Mononuclear cell (primary cell): ENCODE measurements at regions not wholly inside any gene's neighbourhood (a gene's known extent, or its start where the extent isn't known, plus 50 kb on each side); places are given as distances from the start of the nearest gene placed in this dataset.

Experiments
- H3K27me3 ChIP-seq: 2 replicates; pipeline ENCODE4 v1.6.0; 2011; ENCODE audit warnings: low read length, control low read depth; ENCODE audit not compliant: insufficient read depth
- H3K4me1 ChIP-seq: 2 replicates; pipeline ENCODE4 v1.5.1; 2011; ENCODE audit warnings: mild to moderate bottlenecking, low read length, control low read depth; ENCODE audit not compliant: insufficient read depth
- H3K4me3 ChIP-seq: 2 replicates; pipeline ENCODE4 v1.5.1; 2011; ENCODE audit warnings: mild to moderate bottlenecking, low read length, moderate library complexity
- H3K9me3 ChIP-seq: 2 replicates; pipeline ENCODE4 v1.5.1; 2011; ENCODE audit warnings: low read depth, mild to moderate bottlenecking, control low read depth, low read length

- Histone ChIP-seq H3K9me3 (no peaks in the 10 kb centered on the region), H3K4me3 (no peak overlapping the region), H3K4me1 (no peaks in the 10 kb centered on the region), H3K27me3 (no peaks in the 10 kb centered on the region)
Observed at GRCh38 chr9:89915187-89915586, 310.4 kb downstream of the GADD45G start.

DNA sequence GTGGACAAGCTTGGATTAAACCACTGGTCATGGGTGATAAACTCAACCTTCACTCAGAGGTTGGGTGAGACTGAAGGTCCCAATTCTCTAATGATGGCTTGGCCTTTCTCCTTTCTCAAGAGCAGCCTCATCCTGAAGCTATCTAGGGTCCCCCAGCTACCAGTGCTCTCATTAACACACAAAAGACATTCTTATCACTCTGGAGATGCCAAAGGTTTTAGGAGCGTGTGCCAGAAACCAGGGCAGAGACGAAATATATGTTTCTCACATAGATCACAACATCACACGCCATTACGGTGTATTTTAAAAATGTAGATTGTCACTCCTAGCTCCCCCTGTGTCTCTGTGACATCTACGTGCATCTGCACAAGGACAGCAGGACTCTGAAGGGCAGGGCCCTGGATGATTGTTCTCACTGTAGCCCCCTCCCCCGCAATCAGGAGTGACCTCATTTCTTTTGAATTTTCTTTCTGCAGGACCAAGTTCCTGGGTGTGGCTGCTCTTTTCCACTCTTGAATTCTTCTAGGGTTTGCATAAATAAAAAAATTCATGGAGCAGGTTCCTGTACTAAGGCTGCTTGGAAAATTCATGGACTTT, 311.3 kb downstream of the GADD45G start:
- H3K4me1 ChIP-seq, result no peaks in the 10 kb centered on the region
- no peaks in the 10 kb centered on the region for H3K27me3 ChIP-seq
- H3K4me3 ChIP-seq, result no peak overlapping the region
- H3K9me3 ChIP-seq, result no peaks in the 10 kb centered on the region

DNA sequence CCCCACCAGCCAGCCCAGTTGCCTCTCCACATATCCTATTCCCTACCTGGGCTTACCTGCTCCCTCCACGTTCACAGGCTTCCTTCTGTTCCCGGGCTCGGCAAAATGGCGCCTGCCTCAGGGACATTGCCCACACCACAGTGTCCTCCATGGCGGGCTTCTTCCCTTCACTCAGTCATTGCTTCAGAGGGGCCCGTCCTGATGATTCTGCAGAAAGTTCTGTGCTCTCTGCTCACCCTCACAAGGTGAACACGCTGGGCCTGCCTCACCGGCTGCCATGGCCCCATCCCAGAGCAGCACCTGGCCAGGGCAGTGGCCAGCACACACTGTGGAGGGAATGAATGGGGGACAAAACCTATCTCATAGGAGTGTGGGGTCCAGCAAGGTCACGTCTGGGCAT, 313.0 kb downstream of the GADD45G start:
- Histone ChIP-seq H3K9me3 (no peaks in the 10 kb centered on the region), H3K4me3 (no peak overlapping the region), H3K27me3 (no peaks in the 10 kb centered on the region), H3K4me1 (no peaks in the 10 kb centered on the region)

- H3K4me3 ChIP-seq, result no peak overlapping the region
Observed at GRCh38 chr9:89919171-89919681, 314.4 kb downstream of the GADD45G start.

GRCh38 chr9:89920131-89920530, 315.3 kb downstream of the GADD45G start:
- Histone ChIP-seq H3K4me1 (no peaks in the 10 kb centered on the region), H3K27me3 (no peaks in the 10 kb centered on the region), H3K9me3 (no peaks in the 10 kb centered on the region), H3K4me3 (no peak overlapping the region)

More at GRCh38 chr9:89919171-89919681, 314.4 kb downstream of the GADD45G start:
- Histone ChIP-seq H3K9me3 (no peaks in the 10 kb centered on the region), H3K27me3 (no peaks in the 10 kb centered on the region), H3K4me1 (no peaks in the 10 kb centered on the region)

DNA sequence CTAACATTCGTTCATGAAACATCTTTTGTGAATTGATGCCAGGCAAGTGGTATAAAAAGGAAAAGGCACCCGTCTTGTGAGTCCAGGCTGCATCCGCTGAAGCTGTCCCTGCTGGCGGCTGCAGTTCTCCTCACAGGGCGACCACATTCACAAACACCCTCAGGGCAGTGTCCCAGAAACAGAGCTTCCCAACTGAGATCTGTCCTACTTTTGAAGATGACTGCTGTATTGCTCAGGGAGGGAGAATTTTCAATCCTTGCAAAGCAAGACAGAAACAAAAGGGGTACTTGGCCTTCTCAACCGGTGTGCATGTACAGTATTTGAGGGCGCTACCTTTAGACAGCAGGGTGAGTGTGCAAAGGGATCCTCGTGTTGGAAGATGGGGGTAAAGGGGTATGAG, 316.1 kb downstream of the GADD45G start:
- Histone ChIP-seq H3K9me3 (no peaks in the 10 kb centered on the region), H3K4me3 (no peak overlapping the region), H3K4me1 (no peaks in the 10 kb centered on the region), H3K27me3 (no peaks in the 10 kb centered on the region)

GRCh38 chr9:89922099-89922498, 317.3 kb downstream of the GADD45G start:
- H3K4me3 ChIP-seq, result no peak overlapping the region
- H3K9me3 ChIP-seq, result no peaks in the 10 kb centered on the region
- H3K27me3 ChIP-seq, result no peaks in the 10 kb centered on the region
- no peaks in the 10 kb centered on the region for H3K4me1 ChIP-seq

- Histone ChIP-seq H3K4me1 (no peaks in the 10 kb centered on the region), H3K4me3 (no peak overlapping the region), H3K27me3 (no peaks in the 10 kb centered on the region), H3K9me3 (no peaks in the 10 kb centered on the region)
Observed at GRCh38 chr9:89923174-89923573, 318.4 kb downstream of the GADD45G start.

GRCh38 chr9:89923961-89924504, 319.2 kb downstream of the GADD45G start:
- no peak overlapping the region for H3K4me3 ChIP-seq
- no peaks in the 10 kb centered on the region for H3K9me3 ChIP-seq
- H3K4me1 ChIP-seq, result no peaks in the 10 kb centered on the region
- H3K27me3 ChIP-seq, result no peaks in the 10 kb centered on the region

- Histone ChIP-seq H3K4me1 (no peaks in the 10 kb centered on the region), H3K4me3 (no peak overlapping the region), H3K27me3 (no peaks in the 10 kb centered on the region), H3K9me3 (no peaks in the 10 kb centered on the region)
Observed at GRCh38 chr9:89924611-89925010, 319.8 kb downstream of the GADD45G start.

GRCh38 chr9:89926167-89926566, 321.4 kb downstream of the GADD45G start:
- Histone ChIP-seq H3K9me3 (no peaks in the 10 kb centered on the region), H3K4me3 (no peak overlapping the region), H3K27me3 (no peaks in the 10 kb centered on the region), H3K4me1 (no peaks in the 10 kb centered on the region)

DNA sequence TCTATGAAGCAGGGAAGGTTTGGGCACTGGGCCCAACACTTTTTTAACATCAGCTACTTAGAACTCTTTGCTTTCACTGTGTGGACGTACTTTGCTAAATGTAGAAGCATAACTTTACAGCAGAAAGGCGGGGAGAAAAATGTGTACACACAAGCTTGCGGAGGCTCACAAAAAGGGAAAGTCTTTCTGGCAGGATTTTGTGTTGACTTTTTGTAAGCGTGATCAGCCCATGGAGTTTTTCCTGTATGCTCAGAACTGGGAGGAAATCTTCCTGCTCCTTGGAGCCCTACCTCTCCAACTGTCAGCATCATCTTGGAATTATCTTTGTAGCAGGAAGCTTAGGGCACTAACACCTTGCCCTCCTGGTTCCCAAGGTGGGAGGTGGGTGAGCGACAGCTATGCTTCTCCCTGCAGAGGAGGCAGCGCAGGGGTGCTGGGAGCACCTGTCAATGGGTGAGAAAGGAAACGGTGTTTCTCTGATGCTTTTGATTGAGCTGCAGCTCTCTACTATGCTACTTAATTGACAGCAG, 321.9 kb downstream of the GADD45G start:
- H3K27me3 ChIP-seq, result no peaks in the 10 kb centered on the region
- no peaks in the 10 kb centered on the region for H3K9me3 ChIP-seq
- H3K4me3 ChIP-seq, result no peak overlapping the region
- H3K4me1 ChIP-seq, result no peaks in the 10 kb centered on the region

DNA sequence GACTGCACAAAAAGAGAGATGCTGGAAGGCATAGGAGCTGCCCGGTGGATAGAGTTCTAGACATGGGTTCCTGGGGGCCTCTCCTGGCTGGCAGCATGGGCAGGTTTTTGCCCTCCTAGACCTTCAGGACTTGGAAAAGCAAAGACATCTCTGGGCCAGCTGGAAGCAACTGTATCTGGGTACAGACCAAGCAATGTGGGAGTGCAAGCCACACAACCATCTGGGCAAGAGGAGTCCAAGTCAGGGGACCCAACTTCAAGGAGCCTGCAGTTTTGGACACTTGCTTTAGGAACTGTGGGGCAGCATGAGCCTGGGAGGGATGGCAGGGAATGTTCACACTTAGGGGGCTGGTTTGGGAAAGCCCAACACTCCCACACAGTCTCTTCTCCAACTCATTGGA, 323.3 kb downstream of the GADD45G start:
- no peaks in the 10 kb centered on the region for H3K4me1 ChIP-seq
- H3K4me3 ChIP-seq, result no peak overlapping the region
- no peaks in the 10 kb centered on the region for H3K9me3 ChIP-seq
- H3K27me3 ChIP-seq, result no peaks in the 10 kb centered on the region

GRCh38 chr9:89928521-89929275, 323.9 kb downstream of the GADD45G start:
- Histone ChIP-seq H3K4me1 (no peaks in the 10 kb centered on the region), H3K4me3 (no peak overlapping the region), H3K27me3 (no peaks in the 10 kb centered on the region), H3K9me3 (no peaks in the 10 kb centered on the region)

DNA sequence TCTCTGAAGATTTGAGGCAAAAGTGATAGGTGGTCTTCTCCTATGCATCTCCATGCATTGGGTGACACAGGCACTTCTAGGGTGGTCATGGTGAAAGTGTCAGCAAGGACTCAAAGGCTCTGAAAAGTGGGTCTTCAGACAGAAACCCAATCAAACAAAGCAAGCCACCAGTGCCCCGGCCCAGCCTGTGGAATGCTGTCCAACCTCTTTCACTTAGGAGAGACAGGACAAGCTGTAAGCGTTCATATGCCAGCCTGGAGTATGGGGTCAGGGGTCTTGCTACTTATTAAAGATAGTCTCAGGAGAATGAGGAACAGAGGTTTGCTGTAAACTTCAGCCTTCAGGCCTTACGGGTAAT, 324.5 kb downstream of the GADD45G start:
- no peak overlapping the region for H3K4me3 ChIP-seq
- no peaks in the 10 kb centered on the region for H3K27me3 ChIP-seq
- no peaks in the 10 kb centered on the region for H3K9me3 ChIP-seq
- no peaks in the 10 kb centered on the region for H3K4me1 ChIP-seq
